ENCODE measurements at regions not wholly inside any gene's neighbourhood (a gene's known extent, or its start where the extent isn't known, plus 50 kb on each side); places are given as distances from the start of the nearest gene placed in this dataset.
"Not testable (repeated sequence)": the region's sequence is repeated elsewhere in the genome, so short reads cannot be mapped to it uniquely, and the experiment has no call there.

- TF ChIP-seq CTCF, POLR2A (IDR thresholded peaks at IDR 0.05): not testable (repeated sequence)
These were observed 106.2 kb downstream of the ARHGAP11B start for GRCh38 chr15:30732100-30732499.

Measured in esophagus squamous epithelium (tissue), 4 donors.